ENCODE measurements at regions not wholly inside any gene's neighbourhood (a gene's known extent, or its start where the extent isn't known, plus 50 kb on each side); places are given as distances from the start of the nearest gene placed in this dataset.

- TF ChIP-seq CTCF (IDR thresholded peaks at IDR 0.05): no peak
- H3K36me3 ChIP-seq: no peaks in the 10 kb centered on the region
- no peaks in the 10 kb centered on the region for H3K9me3 ChIP-seq
- no peak overlapping the region for H3K4me3 ChIP-seq
- H3K27ac ChIP-seq: no peak overlapping the region
- DNase-seq: no peak
- intact Hi-C loops (cut with DNase I; ENCODE audit: low total_unique reads): no loop called here
- no peaks in the 10 kb centered on the region for H3K27me3 ChIP-seq
- H3K4me1 ChIP-seq: no peaks in the 10 kb centered on the region
These were observed 900.4 kb upstream of the CDH2 start for GRCh38 chr18:29077344-29077743.

- Histone ChIP-seq H3K9me3 (no peaks in the 10 kb centered on the region), H3K4me3 (no peak overlapping the region), H3K36me3 (no peaks in the 10 kb centered on the region), H3K4me1 (no peaks in the 10 kb centered on the region), H3K27ac (no peak overlapping the region), H3K27me3 (no peaks in the 10 kb centered on the region)
- DNase-seq: no peak
- no peak for TF ChIP-seq CTCF (IDR thresholded peaks at IDR 0.05)
- intact Hi-C loops (cut with DNase I; ENCODE audit: low total_unique reads): no loop called here
These were observed 899.7 kb upstream of the CDH2 start for GRCh38 chr18:29076645-29077044.

GRCh38 chr18:29074147-29074546 is 897.2 kb upstream of the CDH2 start:
- DNase-seq: no peak
- TF ChIP-seq CTCF (IDR thresholded peaks at IDR 0.05): no peak
- intact Hi-C loops (cut with DNase I; ENCODE audit: low total_unique reads): no loop called here
- Histone ChIP-seq H3K4me3 (no peak overlapping the region), H3K27ac (no peak overlapping the region), H3K36me3 (no peaks in the 10 kb centered on the region), H3K4me1 (no peaks in the 10 kb centered on the region), H3K27me3 (no peaks in the 10 kb centered on the region), H3K9me3 (no peaks in the 10 kb centered on the region)

- TF ChIP-seq CTCF (IDR thresholded peaks at IDR 0.05): no peak
- Histone ChIP-seq H3K4me3 (no peak overlapping the region), H3K27ac (no peak overlapping the region), H3K36me3 (no peaks in the 10 kb centered on the region), H3K27me3 (no peaks in the 10 kb centered on the region), H3K9me3 (no peaks in the 10 kb centered on the region), H3K4me1 (no peaks in the 10 kb centered on the region)
- DNase-seq: no peak
- intact Hi-C loops (cut with DNase I; ENCODE audit: low total_unique reads): no loop called here
These were observed 894.9 kb upstream of the CDH2 start for GRCh38 chr18:29071869-29072268.

- no peaks in the 10 kb centered on the region for H3K9me3 ChIP-seq
- TF ChIP-seq CTCF (IDR thresholded peaks at IDR 0.05): no peak
- no peaks in the 10 kb centered on the region for H3K36me3 ChIP-seq
- no peak overlapping the region for H3K27ac ChIP-seq
- intact Hi-C loops (cut with DNase I; ENCODE audit: low total_unique reads): no loop called here
- no peak overlapping the region for H3K4me3 ChIP-seq
- no peak for DNase-seq
- H3K27me3 ChIP-seq: no peaks in the 10 kb centered on the region
- no peaks in the 10 kb centered on the region for H3K4me1 ChIP-seq
These were observed 886.4 kb upstream of the CDH2 start for GRCh38 chr18:29063346-29063745.

- intact Hi-C loops (cut with DNase I; ENCODE audit: low total_unique reads): no loop called here
- Histone ChIP-seq H3K27ac (no peak overlapping the region), H3K36me3 (no peaks in the 10 kb centered on the region), H3K27me3 (no peaks in the 10 kb centered on the region), H3K9me3 (no peaks in the 10 kb centered on the region), H3K4me3 (no peak overlapping the region), H3K4me1 (no peaks in the 10 kb centered on the region)
- DNase-seq: no peak
- TF ChIP-seq CTCF (IDR thresholded peaks at IDR 0.05): no peak
These were observed 886.0 kb upstream of the CDH2 start for GRCh38 chr18:29062921-29063320.

Data from tibial artery (tissue), 4 donors.